Coronary artery (tissue), 2 donors: ENCODE measurements at regions not wholly inside any gene's neighbourhood (a gene's known extent, or its start where the extent isn't known, plus 50 kb on each side); places are given as distances from the start of the nearest gene placed in this dataset.

ENCODE experiments used
- DNase-seq: peaks from one replicate; pipeline ENCODE4 v3.0.0-alpha.2; 2017; ENCODE audit warnings: low spot score
- H3K27ac ChIP-seq, 2 donors: fragments of 200-600 bp; sonication (generic); one replicate each; pipeline ENCODE4 v1.5.1; 2016 to 2019
- H3K4me3 ChIP-seq: fragments of 200-600 bp; sonication (generic); 2 replicates; pipeline ENCODE4 v1.5.1; 2016; ENCODE audit warnings: mild to moderate bottlenecking, moderate library complexity
- CTCF ChIP-seq: fragments of 200-600 bp; sonication (generic); IDR thresholded peaks from one replicate; pipeline ENCODE4 v1.5.1; 2019; ENCODE audit warnings: antibody characterized with exemption

GRCh38 chr11:116394022-116394421 lies 378.8 kb downstream of the BUD13 start:
- H3K27ac ChIP-seq = no peak overlapping the region
- no peak for DNase-seq
- TF ChIP-seq CTCF = no peak
- no peak overlapping the region for H3K4me3 ChIP-seq

- no peak for DNase-seq
- TF ChIP-seq CTCF = no peak
- Histone ChIP-seq H3K27ac (no peak overlapping the region), H3K4me3 (no peak overlapping the region)
Observed at GRCh38 chr11:116390963-116391362, 381.8 kb downstream of the BUD13 start.

- Histone ChIP-seq H3K27ac (no peak overlapping the region), H3K4me3 (no peak overlapping the region)
- no peak for DNase-seq
- TF ChIP-seq CTCF = no peak
Observed at GRCh38 chr11:116388146-116388545, 384.6 kb downstream of the BUD13 start.

- H3K27ac ChIP-seq = no peak overlapping the region
- no peak for DNase-seq
- no peak for TF ChIP-seq CTCF
- H3K4me3 ChIP-seq = no peak overlapping the region
Observed at GRCh38 chr11:116387641-116388040, 385.1 kb downstream of the BUD13 start.

- no peak overlapping the region for H3K27ac ChIP-seq
- H3K4me3 ChIP-seq = no peak overlapping the region
- no peak for TF ChIP-seq CTCF
- no peak for DNase-seq
Observed at GRCh38 chr11:116386118-116386699, 386.6 kb downstream of the BUD13 start.

- H3K27ac ChIP-seq = no peak overlapping the region
- no peak overlapping the region for H3K4me3 ChIP-seq
- TF ChIP-seq CTCF = no peak
- no peak for DNase-seq
Observed at GRCh38 chr11:116384876-116385275, 387.9 kb downstream of the BUD13 start.

GRCh38 chr11:116384407-116384806 lies 388.4 kb downstream of the BUD13 start:
- DNase-seq = no peak
- Histone ChIP-seq H3K4me3 (no peak overlapping the region), H3K27ac (no peak overlapping the region)
- no peak for TF ChIP-seq CTCF
